Lung (tissue), 11 donors: ENCODE measurements at regions not wholly inside any gene's neighbourhood (a gene's known extent, or its start where the extent isn't known, plus 50 kb on each side); places are given as distances from the start of the nearest gene placed in this dataset.

Experiments
- ATAC-seq: fragments of 200-7000 bp; cut with Tn5 transposase; one replicate; pipeline ENCODE4 v1.9.1; 2020; ENCODE audit warnings: moderate number of reproducible peaks; ENCODE audit not compliant: insufficient read depth, low FRiP score
- DNase-seq, 3 donors: peaks; one replicate each; pipeline ENCODE4 v3.0.0-alpha.2; 2013 to 2017
- H3K27ac ChIP-seq, 2 donors: one replicate each; pipeline ENCODE4 v1.5.1; 2013; ENCODE audit warnings: mild to moderate bottlenecking in 2 of 2, moderate library complexity in 2 of 2, control low read depth in 1 of 2, inconsistent platforms in 1 of 2, low read depth in 1 of 2, low read length in 1 of 2
- H3K27me3 ChIP-seq, 3 donors: one replicate each; pipeline ENCODE4 v1.5.1; 2013; ENCODE audit warnings: low read length in 2 of 3; ENCODE audit not compliant: control insufficient read depth in 3 of 3, insufficient read depth in 3 of 3
- H3K36me3 ChIP-seq, 4 donors: one replicate each; pipeline ENCODE4 v1.5.1; 2013; ENCODE audit warnings: low read length in 4 of 4, mild to moderate bottlenecking in 1 of 4, moderate library complexity in 1 of 4; ENCODE audit not compliant: control insufficient read depth in 4 of 4, insufficient read depth in 4 of 4
- H3K4me1 ChIP-seq, 5 donors: one replicate each; pipeline ENCODE4 v1.5.1; 2013; ENCODE audit warnings: low read length in 5 of 5, mild to moderate bottlenecking in 2 of 5, moderate library complexity in 1 of 5; ENCODE audit not compliant: control insufficient read depth in 5 of 5, insufficient read depth in 5 of 5
- H3K4me3 ChIP-seq: one replicate; pipeline ENCODE4 v1.5.1; 2013; ENCODE audit warnings: mild to moderate bottlenecking, control low read depth, moderate library complexity
- H3K9ac ChIP-seq, 2 donors: one replicate each; pipeline ENCODE4 v1.5.1; 2013; ENCODE audit warnings: low read length in 2 of 2, control low read depth in 1 of 2; ENCODE audit not compliant: insufficient read depth in 1 of 2
- H3K9me3 ChIP-seq, 4 donors: one replicate each; pipeline ENCODE4 v1.5.1; 2013; ENCODE audit warnings: low read length in 3 of 4, mild to moderate bottlenecking in 1 of 4, moderate library complexity in 1 of 4; ENCODE audit not compliant: control insufficient read depth in 4 of 4, insufficient read depth in 3 of 4
- WGBS, 2 donors: extraction: QIAGEN DNeasy Blood & Tissue Kit; methylation state at CpG; one replicate each; pipeline ENCODE4 v1.1.7; 2013; 5-methylcytosine and 5-hydroxymethylcytosine counted together
- TF ChIP-seq, protein P1 (sequence below): IDR thresholded peaks from 2 replicates; pipeline ENCODE4 v1.5.1; 2012; ENCODE audit warnings: mild to moderate bottlenecking; ENCODE audit errors: control extremely low read depth, extremely low read depth
- donor health status: control.
- donor health status: control.
- donor health status: Bipolar disorder and iron deficiency.
- donor health status: healthy.
- donor health status: DM: yes; HTN: yes; CAD: no.

DNA sequence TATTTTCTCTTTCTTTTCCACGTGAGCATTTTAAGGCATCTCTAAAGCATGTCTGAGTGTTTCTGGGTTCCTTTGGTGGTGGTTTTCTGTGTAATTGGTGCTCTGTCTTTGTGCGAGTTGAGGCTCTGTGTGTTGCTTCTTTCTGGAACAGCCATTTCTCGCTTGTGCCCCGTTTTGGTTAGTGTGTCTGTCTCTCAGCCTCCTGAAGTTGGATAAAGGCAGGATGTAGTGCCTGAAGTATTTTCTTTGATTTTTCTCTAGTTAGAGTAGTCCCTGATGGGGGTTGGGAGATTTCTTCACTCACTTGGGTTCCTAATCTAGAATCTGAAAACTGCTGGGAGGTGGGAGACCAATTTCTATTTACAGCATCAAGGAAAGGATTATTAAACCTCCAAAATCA lies 129.7 kb upstream of the TMEM161B start:
- Histone ChIP-seq H3K4me3 (no peak overlapping the region), H3K36me3 (no peaks in the 10 kb centered on the region), H3K4me1 (peaks cover 0 to 10% (median 2%) of the 10 kb centered on the region in 5 donors), H3K27ac (no peak overlapping the region), H3K9me3 (no peaks in the 10 kb centered on the region), H3K27me3 (peaks cover 0 to 39% (median 3%) of the 10 kb centered on the region in 3 donors), H3K9ac (peak overlapping the region in 1 of 2 donors; percentile 13)
- DNase-seq (peak in 1 of 3 donors; percentile 10), ATAC-seq (no peak)
- TF ChIP-seq, protein P1, sequence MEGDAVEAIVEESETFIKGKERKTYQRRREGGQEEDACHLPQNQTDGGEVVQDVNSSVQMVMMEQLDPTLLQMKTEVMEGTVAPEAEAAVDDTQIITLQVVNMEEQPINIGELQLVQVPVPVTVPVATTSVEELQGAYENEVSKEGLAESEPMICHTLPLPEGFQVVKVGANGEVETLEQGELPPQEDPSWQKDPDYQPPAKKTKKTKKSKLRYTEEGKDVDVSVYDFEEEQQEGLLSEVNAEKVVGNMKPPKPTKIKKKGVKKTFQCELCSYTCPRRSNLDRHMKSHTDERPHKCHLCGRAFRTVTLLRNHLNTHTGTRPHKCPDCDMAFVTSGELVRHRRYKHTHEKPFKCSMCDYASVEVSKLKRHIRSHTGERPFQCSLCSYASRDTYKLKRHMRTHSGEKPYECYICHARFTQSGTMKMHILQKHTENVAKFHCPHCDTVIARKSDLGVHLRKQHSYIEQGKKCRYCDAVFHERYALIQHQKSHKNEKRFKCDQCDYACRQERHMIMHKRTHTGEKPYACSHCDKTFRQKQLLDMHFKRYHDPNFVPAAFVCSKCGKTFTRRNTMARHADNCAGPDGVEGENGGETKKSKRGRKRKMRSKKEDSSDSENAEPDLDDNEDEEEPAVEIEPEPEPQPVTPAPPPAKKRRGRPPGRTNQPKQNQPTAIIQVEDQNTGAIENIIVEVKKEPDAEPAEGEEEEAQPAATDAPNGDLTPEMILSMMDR: no peak
- 65 to 78% methylated on average over 4 of the region's 4 CpGs for WGBS, 2 donors

DNA sequence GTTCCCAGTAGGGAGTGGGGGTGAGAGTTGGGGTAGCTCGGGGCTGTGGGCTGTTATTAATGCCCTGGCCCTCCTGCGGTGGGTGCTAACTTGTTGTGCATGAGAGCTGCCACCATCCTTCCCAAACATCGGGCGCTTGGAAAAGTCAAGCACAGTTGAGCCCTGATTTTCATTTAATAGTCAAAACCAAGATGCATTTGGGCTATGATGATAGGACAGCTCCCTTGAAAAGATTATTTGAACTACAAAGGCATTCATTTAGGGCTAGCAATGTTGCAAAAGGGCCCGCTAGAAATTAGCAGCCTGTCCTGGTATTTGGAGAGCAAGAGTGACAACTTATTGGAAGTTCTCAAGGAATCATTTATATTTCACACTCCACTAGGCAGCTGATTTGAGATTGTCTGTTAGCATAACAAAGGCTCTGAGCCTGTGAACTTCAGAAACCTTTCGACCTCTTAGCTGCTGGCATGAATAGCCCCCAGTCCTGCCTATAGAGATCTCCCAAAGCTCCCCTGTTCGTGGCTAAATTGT lies 128.2 kb upstream of the TMEM161B start:
- WGBS, 2 donors: 54 to 55% methylated on average over 7 of the region's 7 CpGs
- peaks cover 0 to 10% (median 2%) of the 10 kb centered on the region in 5 donors for H3K4me1 ChIP-seq
- H3K9me3 ChIP-seq: no peaks in the 10 kb centered on the region
- H3K36me3 ChIP-seq: no peaks in the 10 kb centered on the region
- no peak overlapping the region for H3K9ac ChIP-seq
- no peak overlapping the region for H3K4me3 ChIP-seq
- TF ChIP-seq, protein P1: no peak
- DNase-seq (no peak), ATAC-seq (no peak)
- H3K27ac ChIP-seq: no peak overlapping the region
- peaks cover 0 to 42% (median 3%) of the 10 kb centered on the region in 3 donors for H3K27me3 ChIP-seq

DNA sequence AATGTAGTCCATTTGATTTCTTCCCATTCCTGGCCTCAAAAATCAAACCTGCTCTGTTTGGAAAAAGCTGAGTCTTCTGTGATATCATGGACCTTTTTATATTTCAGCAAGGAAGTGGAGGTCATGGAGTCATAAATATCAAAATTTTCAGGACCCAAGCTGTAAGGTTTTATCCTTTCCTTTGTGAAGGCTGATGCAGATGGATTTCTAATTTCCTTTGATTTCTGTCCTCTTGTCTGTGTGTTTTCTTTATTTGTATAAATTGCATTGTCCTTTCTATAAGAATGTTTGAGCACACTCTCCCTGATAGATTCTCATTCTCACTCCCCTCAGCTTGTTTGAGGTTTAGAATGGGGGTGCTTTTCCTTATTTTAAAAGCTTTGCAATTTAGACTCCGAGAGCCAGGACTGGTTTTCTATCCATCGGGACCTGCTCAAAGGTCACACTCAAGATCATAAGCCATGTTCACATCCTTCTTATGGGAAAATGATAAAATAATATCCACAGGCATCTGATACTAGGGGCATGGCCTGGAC lies 127.4 kb upstream of the TMEM161B start:
- no peak for ATAC-seq
- no peak for DNase-seq
- Histone ChIP-seq H3K9ac (no peak overlapping the region), H3K27ac (no peak overlapping the region), H3K36me3 (no peaks in the 10 kb centered on the region), H3K9me3 (no peaks in the 10 kb centered on the region), H3K4me1 (peaks cover 0 to 10% (median 2%) of the 10 kb centered on the region in 5 donors), H3K4me3 (no peak overlapping the region), H3K27me3 (peaks cover 0 to 43% (median 3%) of the 10 kb centered on the region in 3 donors)
- TF ChIP-seq, protein P1: no peak
- 86 to 92% methylated on average over 2 of the region's 2 CpGs for WGBS, 2 donors
